NCI-H524 (cell line): ENCODE measurements at regions not wholly inside any gene's neighbourhood (a gene's known extent, or its start where the extent isn't known, plus 50 kb on each side); places are given as distances from the start of the nearest gene placed in this dataset.
A peak's percentile ranks its signal among the peaks of the same experiment; 100 is the strongest.

Experiments used
- DNase-seq, 2 experiments: peaks; one replicate each; lab custom pipeline; 2025; lab: John Stamatoyannopoulos, UW

GRCh38 chr7:386385-386784 lies 96.4 kb downstream of the FOXL3 start:
- DNase-seq: no peak

DNA sequence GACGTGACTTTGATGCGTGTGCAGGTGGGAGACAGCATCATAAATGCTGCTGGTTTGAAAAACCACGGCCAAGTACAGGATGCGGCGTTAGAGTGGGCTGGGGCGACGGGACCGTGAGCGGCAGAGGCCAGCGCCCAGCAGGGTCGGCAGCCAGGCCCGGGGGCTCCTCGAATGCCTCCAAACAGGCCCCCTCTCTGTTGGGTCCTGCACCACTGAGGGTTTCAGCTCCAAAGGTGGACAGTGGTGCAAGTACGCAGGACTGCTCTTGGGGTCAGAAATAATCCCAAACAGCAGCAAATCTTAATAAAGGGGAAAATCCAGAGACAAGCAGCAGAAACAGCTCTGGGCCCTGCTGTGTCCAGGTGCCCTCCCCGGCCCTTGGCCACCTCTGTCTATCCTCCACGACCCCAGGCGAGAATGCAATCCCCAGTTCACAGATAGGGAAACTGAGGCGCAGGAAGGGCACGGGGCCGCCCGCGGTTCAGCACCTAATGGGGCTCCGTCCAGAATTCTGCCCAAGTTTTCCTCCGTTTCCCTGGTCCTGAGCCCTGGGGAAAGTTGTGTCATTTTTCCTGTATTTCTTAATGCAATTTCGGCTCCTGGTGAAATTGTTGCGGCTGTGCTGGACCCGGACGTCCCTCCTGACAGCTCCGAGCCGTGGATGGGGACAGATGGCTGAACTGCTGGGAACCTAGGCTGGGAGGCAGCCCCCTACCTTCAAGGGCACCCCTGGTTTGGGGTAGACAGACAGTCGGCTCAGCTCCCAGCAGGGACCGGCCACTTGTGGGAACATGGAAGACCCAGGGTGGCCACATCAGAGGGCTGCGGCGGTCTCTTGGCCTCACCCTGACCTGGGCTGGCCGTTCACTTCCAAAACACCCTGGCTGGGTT lies 97.4 kb downstream of the FOXL3 start:
- DNase-seq: no peak

DNA sequence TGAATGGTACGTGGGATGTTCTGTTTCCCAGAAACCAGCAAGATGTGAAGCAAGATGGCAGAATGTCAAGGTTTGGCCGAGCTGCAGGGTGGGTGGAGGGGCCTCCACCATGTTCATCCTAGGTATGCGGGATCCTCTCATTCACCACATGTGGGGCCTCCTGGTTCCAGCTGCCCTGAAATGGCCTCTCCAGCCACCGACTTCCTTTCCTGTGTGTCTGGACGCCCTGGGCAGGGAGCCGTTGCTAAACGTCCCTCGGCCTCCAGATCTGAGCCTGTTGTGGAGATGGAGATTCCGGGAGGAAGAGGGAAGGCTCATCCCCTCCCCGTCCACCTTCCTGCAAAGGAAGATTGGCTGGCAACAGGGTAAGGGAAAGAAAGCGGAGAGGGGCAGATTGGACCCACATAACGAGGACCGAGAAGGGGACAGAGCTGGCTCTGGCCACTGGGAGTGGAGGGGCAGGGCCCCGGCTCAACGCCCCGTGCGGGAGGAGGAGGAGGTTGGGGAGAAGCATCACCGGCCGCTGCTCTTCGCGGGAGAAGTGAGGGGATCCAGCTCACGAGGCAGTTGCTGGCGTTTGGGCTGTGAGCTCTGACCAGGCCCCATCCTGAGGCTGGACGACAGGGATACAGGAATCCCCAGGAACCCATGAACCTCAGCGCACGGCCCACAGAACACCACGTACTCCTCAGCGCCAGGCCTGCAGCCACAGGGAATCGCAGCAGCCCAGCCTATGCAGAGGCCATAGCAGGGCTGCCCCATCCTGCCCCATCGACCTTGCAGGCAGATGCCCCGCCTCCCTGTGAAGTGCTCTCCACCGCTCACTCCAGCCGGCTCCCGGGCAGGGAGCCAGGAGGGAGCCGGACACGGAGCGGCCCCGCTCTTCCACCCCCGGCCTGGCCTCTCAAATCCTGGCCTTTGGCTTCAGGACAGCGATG lies 98.3 kb downstream of the FOXL3 start:
- DNase-seq: peak in 1 of 2 experiments; percentile 57

GRCh38 chr7:388961-389701 lies 99.2 kb downstream of the FOXL3 start:
- no peak for DNase-seq

DNA sequence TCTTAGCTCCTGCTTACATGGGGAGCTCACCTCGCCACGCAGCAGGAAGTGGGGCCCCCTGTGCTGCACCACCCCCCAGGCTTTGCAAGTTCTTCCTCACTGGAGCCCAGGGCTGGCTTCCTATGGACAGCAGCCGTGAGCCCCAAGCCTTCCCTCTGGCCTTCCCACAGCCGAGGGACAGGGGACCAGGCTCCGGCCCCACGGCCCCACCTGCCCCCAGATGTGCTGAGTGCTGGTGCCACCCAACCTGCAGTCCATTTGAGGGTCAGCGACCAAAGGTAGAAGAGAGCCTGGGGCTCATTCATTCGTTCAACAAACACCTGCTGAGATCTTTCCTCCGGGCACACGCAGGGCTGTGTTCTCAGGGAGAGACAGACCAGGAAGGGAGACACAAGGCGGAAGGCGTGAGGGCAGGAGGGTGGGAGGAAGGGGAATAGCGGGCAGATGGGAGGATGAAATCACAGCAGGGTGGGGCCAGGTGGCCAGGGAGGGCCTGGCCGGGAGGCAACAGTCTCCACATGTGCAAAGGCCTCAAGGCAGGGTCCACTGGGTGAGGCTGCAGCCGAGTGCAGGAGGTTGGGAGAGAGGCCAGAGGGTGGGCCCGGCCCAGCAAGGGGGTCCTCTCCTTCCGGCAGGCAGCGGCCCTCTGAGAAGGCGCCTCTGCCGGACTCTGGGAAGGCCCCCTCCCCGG lies 100.1 kb downstream of the FOXL3 start:
- peak; percentile 45 to 76 for DNase-seq

DNA sequence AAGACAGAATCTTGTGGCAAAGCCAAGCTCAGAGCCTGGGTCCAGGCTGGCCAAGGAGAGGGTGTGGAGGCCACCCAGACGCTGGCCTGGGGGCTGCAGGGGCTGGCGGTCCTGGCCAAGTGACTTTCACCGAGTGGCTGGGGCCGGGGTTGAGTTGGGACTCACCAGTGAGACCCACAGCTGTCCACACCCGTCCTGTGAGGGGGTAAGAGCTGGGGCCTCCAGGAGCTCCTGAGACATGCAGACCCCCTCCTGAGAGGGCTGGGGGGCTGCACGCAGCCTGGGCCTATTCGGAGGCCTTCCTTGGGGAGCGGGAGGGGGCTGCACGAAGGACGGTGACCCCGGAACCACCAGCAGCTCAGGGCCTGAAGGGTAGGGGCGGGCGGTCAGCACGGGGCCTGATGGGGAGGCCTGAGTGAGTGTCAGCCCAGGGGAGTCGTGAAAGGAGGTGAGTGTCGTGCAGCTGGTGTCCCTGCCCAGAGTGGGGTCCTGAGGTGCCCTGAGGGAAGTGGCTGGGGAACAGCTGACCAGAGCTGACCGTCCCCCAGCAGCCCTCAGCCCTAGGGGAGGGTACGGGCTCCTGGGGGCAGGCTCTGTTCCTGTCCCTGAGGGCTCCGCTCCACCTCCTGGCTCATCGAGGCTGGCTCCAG lies 100.9 kb downstream of the FOXL3 start:
- no peak for DNase-seq

DNA sequence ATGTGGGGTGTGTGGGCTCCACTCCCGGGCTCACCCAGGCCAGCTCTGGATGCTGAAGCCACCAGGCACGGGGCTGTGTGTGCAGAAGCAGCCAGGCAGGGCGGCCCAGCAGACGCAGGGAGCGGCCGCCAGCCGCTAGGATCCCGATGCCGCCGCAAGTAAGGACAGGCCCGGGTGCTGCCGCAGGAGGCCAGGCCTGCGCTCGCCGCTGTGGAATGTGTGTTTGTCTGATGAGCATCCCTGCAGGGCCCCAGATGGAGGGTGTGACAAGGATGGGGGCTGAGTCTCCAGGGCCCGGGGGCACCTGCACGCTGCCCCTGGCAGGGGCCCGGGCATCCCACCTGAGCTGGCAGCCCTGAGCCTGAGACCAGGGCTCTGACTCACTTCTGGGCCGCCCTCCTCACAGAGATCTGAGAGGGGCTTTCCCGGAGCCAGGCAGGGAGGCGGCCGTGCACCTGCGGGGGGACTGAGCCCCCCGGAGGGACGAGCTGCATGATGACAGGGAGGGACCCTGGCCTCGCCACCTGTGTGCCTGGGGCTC lies 101.5 kb downstream of the FOXL3 start:
- no peak for DNase-seq

DNA sequence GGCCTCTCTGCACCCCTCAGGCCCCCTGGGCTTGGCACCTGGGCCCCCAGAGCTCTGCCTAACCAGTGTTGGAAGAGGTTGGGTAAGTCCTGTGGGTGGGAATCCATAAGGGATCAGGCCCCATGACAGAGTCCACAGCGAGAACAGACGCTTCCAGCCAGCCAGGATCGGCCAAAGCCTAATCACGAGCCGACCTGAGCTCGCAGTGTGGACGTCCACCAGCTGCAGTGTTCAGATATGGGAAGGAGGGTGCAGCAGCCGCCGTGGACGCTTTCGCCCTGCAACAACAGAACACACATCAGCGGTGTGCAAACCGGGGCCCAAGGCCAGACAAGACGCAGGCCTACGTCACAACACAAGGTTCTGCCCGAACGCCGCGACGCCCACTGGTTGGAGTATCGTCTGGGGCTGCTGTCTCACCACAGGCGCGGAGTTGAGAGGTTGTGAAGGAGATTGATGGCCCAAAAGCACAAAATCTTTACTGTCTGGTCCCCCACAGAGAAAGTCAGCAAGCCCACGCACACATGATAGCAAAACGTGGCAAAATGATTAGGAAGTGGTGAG lies 102.1 kb downstream of the FOXL3 start:
- no peak for DNase-seq

- DNase-seq: no peak
Measured at GRCh38 chr7:392822-393221, 102.9 kb downstream of the FOXL3 start.

DNA sequence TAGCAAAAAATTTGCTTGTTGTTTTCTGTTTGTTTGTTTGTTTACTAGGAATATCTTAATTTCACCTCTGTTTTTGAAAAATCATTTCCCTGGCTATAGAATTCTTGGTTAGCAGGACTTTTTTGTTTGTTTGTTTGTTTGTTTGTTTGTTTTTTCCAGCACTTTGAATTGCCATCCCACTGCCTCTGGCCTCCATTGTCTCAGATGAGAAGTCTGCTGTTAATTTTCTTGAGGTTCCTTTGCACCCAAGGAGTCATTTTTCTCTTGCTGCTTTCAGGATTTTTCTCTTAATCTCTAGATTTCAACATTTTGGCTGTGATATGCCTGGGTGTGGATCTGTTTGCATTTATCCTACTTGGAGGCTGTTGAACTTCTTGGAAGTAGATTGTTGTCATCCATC lies 105.7 kb downstream of the FOXL3 start:
- no peak for DNase-seq

DNA sequence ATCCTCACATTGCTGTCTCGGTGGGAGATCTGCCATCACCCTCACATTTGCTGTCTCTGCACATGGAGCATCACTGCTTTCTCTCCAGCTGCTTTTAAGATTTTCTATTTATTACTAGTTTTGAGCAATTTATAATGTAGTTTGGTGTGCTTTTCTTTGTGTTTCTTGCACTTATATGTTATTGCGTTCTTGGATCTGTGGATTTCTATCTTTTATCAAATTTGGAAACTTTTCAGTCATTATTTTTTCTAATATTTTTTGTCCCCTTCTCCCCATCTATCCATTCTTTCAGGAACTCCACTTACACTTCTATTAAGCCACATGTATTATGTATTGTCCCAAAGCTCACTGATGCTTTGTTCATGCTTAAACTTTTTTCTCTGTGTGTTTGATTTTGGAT lies 108.9 kb downstream of the FOXL3 start:
- no peak for DNase-seq

GRCh38 chr7:400901-401485 lies 111.0 kb downstream of the FOXL3 start:
- no peak for DNase-seq

DNA sequence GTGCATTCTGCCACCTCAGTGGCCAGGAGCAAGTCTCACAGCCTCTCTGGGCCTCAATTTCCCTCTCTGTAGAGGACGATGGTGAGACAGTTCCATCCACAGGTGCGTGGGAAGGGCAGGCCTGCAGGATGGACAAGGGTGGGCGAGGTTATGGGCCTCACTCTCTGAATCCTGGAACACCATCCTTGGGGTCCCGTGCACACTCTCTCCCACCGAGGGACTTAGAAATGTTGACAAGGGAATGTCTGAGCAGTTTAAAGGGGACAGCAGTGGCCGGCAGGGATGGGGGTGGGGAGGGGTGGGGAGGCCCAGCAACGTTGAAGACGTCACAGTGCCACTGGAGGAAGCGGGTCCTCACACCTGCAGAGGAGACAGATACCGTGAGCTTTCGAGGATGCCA lies 111.5 kb downstream of the FOXL3 start:
- DNase-seq: no peak

DNA sequence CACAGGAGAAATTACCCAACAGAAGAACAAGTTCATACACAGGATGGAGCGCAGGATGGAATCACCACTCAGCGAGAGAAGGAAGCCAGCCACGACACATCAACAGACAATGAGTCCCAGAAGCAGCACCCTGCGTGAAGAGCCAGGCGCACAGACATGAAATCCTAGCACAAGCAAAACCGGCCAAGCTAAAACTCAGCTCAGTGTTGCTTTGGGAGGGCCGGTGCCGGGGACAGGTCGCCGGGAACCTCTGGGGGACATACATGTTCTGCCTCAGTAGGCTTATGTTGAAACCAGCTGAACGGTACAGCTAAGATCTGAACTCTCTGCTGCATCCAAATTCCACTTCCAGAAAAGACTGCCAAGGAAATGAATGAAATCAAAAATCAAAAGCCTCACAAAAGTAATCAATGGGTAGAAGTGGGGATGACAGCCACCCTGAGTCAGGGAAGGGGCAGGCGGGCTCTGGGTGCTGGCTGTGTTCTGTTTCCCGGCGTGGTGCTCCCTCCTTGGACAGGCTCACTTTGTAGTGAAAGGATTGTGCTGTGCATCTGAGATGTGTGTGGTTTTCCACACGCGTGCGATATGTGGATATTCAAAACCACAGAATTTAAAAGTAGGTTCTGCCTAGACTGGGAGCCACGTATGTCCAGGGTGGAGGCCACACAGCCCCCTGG lies 114.7 kb downstream of the PDGFA start:
- no peak for DNase-seq

- peak; percentile 58 to 74 for DNase-seq
Measured at GRCh38 chr7:405489-406211, 114.0 kb downstream of the PDGFA start.

GRCh38 chr7:407721-408539 lies 111.7 kb downstream of the PDGFA start:
- no peak for DNase-seq

- DNase-seq: peak in 1 of 2 experiments; percentile 48
Measured at GRCh38 chr7:408751-409311, 110.8 kb downstream of the PDGFA start.
